ENCODE measurements at regions not wholly inside any gene's neighbourhood (a gene's known extent, or its start where the extent isn't known, plus 50 kb on each side); places are given as distances from the start of the nearest gene placed in this dataset.

DNA sequence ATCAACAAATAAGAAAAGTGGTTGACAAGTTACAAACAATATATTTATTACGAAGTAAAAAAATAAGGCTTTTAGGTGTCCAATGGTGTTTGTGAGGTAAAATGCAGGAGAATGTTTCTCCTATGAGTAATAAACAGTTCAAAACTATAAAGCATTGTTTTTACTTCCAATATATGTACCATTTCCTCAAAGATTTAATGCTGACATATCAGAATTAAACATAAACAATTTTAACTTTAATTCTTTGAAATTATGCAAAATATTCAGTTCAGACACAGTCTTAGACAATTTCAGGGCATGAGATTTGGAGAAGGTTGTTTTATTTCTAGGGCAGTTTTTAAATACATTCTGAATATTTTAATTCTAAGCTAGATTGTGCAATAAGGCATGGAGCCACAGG lies 602.5 kb upstream of the DPPA4 start:
- TF ChIP-seq, protein P1, sequence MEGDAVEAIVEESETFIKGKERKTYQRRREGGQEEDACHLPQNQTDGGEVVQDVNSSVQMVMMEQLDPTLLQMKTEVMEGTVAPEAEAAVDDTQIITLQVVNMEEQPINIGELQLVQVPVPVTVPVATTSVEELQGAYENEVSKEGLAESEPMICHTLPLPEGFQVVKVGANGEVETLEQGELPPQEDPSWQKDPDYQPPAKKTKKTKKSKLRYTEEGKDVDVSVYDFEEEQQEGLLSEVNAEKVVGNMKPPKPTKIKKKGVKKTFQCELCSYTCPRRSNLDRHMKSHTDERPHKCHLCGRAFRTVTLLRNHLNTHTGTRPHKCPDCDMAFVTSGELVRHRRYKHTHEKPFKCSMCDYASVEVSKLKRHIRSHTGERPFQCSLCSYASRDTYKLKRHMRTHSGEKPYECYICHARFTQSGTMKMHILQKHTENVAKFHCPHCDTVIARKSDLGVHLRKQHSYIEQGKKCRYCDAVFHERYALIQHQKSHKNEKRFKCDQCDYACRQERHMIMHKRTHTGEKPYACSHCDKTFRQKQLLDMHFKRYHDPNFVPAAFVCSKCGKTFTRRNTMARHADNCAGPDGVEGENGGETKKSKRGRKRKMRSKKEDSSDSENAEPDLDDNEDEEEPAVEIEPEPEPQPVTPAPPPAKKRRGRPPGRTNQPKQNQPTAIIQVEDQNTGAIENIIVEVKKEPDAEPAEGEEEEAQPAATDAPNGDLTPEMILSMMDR (IDR thresholded peaks at IDR 0.05), result no peak
- TF ChIP-seq POLR2A (IDR thresholded peaks at IDR 0.05), result no peak
